GM19455 (cell line): ENCODE measurements at regions not wholly inside any gene's neighbourhood (a gene's known extent, or its start where the extent isn't known, plus 50 kb on each side); places are given as distances from the start of the nearest gene placed in this dataset.

ENCODE experiments used
- ATAC-seq: cut with Tn5 transposase; IDR thresholded peaks from one replicate; pipeline ENCODE4 v1.9.1; 2021; ENCODE audit not compliant: unreplicated experiment

- no peak for ATAC-seq
Measured at GRCh38 chr13:48761256-48761655, 107.5 kb downstream of the CYSLTR2 start.

- peak; percentile 95 for ATAC-seq
Measured at GRCh38 chr13:48769107-48769704, 115.5 kb downstream of the CYSLTR2 start.

- ATAC-seq: no peak
Measured at GRCh38 chr13:48770372-48770771, 116.6 kb downstream of the CYSLTR2 start.

- ATAC-seq: no peak
Measured at GRCh38 chr13:48772908-48773307, 119.2 kb downstream of the CYSLTR2 start.

GRCh38 chr13:48773531-48774275 is 120.0 kb downstream of the CYSLTR2 start:
- ATAC-seq: no peak

- no peak for ATAC-seq
Measured at GRCh38 chr13:48775285-48775684, 121.6 kb downstream of the CYSLTR2 start.

- no peak for ATAC-seq
Measured at GRCh38 chr13:48775804-48776203, 122.1 kb downstream of the CYSLTR2 start.

GRCh38 chr13:48776401-48776800 is 122.7 kb downstream of the CYSLTR2 start:
- no peak for ATAC-seq

- no peak for ATAC-seq
Measured at GRCh38 chr13:48778610-48779009, 124.9 kb downstream of the CYSLTR2 start.

GRCh38 chr13:48780713-48781341 is 127.1 kb downstream of the CYSLTR2 start:
- ATAC-seq: no peak

- ATAC-seq: no peak
Measured at GRCh38 chr13:48782429-48782840, 128.7 kb downstream of the CYSLTR2 start.

- no peak for ATAC-seq
Measured at GRCh38 chr13:48783181-48783630, 129.5 kb downstream of the CYSLTR2 start.

- no peak for ATAC-seq
Measured at GRCh38 chr13:48783695-48784230, 130.0 kb downstream of the CYSLTR2 start.

- ATAC-seq: no peak
Measured at GRCh38 chr13:48784916-48785548, 131.3 kb downstream of the CYSLTR2 start.

GRCh38 chr13:48790199-48790598 is 136.5 kb downstream of the CYSLTR2 start:
- ATAC-seq: no peak

GRCh38 chr13:48790966-48791365 is 137.2 kb downstream of the CYSLTR2 start:
- ATAC-seq: no peak

- no peak for ATAC-seq
Measured at GRCh38 chr13:48797127-48797526, 143.4 kb downstream of the CYSLTR2 start.

- no peak for ATAC-seq
Measured at GRCh38 chr13:48797761-48798160, 144.0 kb downstream of the CYSLTR2 start.

GRCh38 chr13:48798180-48798579 is 144.5 kb downstream of the CYSLTR2 start:
- ATAC-seq: no peak

GRCh38 chr13:48801255-48801654 is 147.5 kb downstream of the CYSLTR2 start:
- ATAC-seq: no peak

- ATAC-seq: no peak
Measured at GRCh38 chr13:48804821-48805601, 151.3 kb downstream of the CYSLTR2 start.
